Hepatocyte (in vitro differentiated cells): ENCODE measurements at regions not wholly inside any gene's neighbourhood (a gene's known extent, or its start where the extent isn't known, plus 50 kb on each side); places are given as distances from the start of the nearest gene placed in this dataset.

Experiments used
- DNase-seq: peaks from one replicate; pipeline ENCODE4 v3.0.0-alpha.2; 2016; ENCODE audit warnings: low spot score
- H2AFZ ChIP-seq: fragments of 200-600 bp; sonication (generic); 2 replicates; pipeline ENCODE4 v1.6.0; 2016; ENCODE audit warnings: antibody characterized with exemption, mild to moderate bottlenecking
- H3K27ac ChIP-seq: fragments of 200-600 bp; sonication (generic); 2 replicates; pipeline ENCODE4 v1.5.1; 2016; ENCODE audit warnings: mild to moderate bottlenecking
- H3K27me3 ChIP-seq: fragments of 200-600 bp; sonication (generic); 2 replicates; pipeline ENCODE4 v1.6.1; 2016
- H3K36me3 ChIP-seq: fragments of 200-600 bp; sonication (generic); replicated peaks from 2 replicates; pipeline ENCODE4 v1.5.1; 2016; ENCODE audit warnings: low read depth; ENCODE audit not compliant: insufficient read depth
- H3K4me1 ChIP-seq: fragments of 200-600 bp; sonication (generic); 2 replicates; pipeline ENCODE4 v1.5.1; 2016; ENCODE audit warnings: mild to moderate bottlenecking, moderate library complexity; ENCODE audit not compliant: insufficient read depth
- H3K4me2 ChIP-seq: fragments of 200-600 bp; sonication (generic); 2 replicates; pipeline ENCODE4 v1.6.0; 2016
- H3K4me3 ChIP-seq: fragments of 200-600 bp; sonication (generic); 2 replicates; pipeline ENCODE4 v1.5.1; 2016; ENCODE audit warnings: mild to moderate bottlenecking
- H3K79me2 ChIP-seq: fragments of 200-600 bp; sonication (generic); 2 replicates; pipeline ENCODE4 v1.6.0; 2017; ENCODE audit warnings: mild to moderate bottlenecking
- H3K9me2 ChIP-seq: fragments of 200-600 bp; sonication (generic); replicated peaks from 2 replicates; pipeline ENCODE4 v1.6.0; 2017; ENCODE audit warnings: mild to moderate bottlenecking; ENCODE audit not compliant: insufficient read depth
- H3K9me3 ChIP-seq: fragments of 200-600 bp; sonication (generic); 2 replicates; pipeline ENCODE4 v1.5.1; 2016; ENCODE audit warnings: low read depth, mild to moderate bottlenecking
- H4K20me1 ChIP-seq: fragments of 200-600 bp; sonication (generic); 2 replicates; pipeline ENCODE4 v1.6.0; 2016; ENCODE audit warnings: mild to moderate bottlenecking; ENCODE audit not compliant: insufficient read depth, poor library complexity, severe bottlenecking
- CTCF ChIP-seq: fragments of 200-600 bp; sonication (generic); IDR thresholded peaks from 2 replicates; pipeline ENCODE4 v1.5.1; 2016; ENCODE audit warnings: antibody characterized with exemption, mild to moderate bottlenecking; ENCODE audit not compliant: poor library complexity
- EZH2 ChIP-seq: fragments of 200-600 bp; sonication (generic); IDR thresholded peaks from 2 replicates; pipeline ENCODE4 v1.6.1; 2016; ENCODE audit warnings: antibody characterized with exemption, mild to moderate bottlenecking, borderline replicate concordance
- EZH2phosphoT487 ChIP-seq: fragments of 200-600 bp; sonication (generic); IDR thresholded peaks from one replicate; pipeline ENCODE4 v1.6.1; 2018; ENCODE audit warnings: antibody characterized with exemption, mild to moderate bottlenecking, low read depth, moderate library complexity; ENCODE audit not compliant: unreplicated experiment, severe bottlenecking
- WGBS: methylation state at CpG from one replicate; pipeline ENCODE4 v1.1.6; 2016; ENCODE audit warnings: low lambda C conversion rate; ENCODE audit errors: missing lambda C conversion rate; 5-methylcytosine and 5-hydroxymethylcytosine counted together

GRCh38 chr1:38353956-38354355, 307.4 kb upstream of the POU3F1 start:
- no peaks in the 10 kb centered on the region for H3K9me2 ChIP-seq
- H3K27ac ChIP-seq = no peak overlapping the region
- H3K9me3 ChIP-seq = no peaks in the 10 kb centered on the region
- no peaks in the 10 kb centered on the region for H3K4me1 ChIP-seq
- TF ChIP-seq EZH2 (no peak), CTCF (no peak), EZH2phosphoT487 (no peak)
- H3K79me2 ChIP-seq = no peaks in the 10 kb centered on the region
- H3K36me3 ChIP-seq = no peaks in the 10 kb centered on the region
- H3K4me3 ChIP-seq = no peak overlapping the region
- no peak overlapping the region for H3K4me2 ChIP-seq
- no peaks in the 10 kb centered on the region for H4K20me1 ChIP-seq
- H3K27me3 ChIP-seq = no peaks in the 10 kb centered on the region
- H2AFZ ChIP-seq = no peak overlapping the region
- WGBS = 84% methylated on average over 6 of the region's 6 CpGs
- no peak for DNase-seq

GRCh38 chr1:38352869-38353268, 306.3 kb upstream of the POU3F1 start:
- Histone ChIP-seq H3K9me3 (no peaks in the 10 kb centered on the region), H3K36me3 (no peaks in the 10 kb centered on the region), H3K4me2 (no peak overlapping the region), H3K27me3 (no peaks in the 10 kb centered on the region), H3K9me2 (no peaks in the 10 kb centered on the region), H3K79me2 (no peaks in the 10 kb centered on the region), H3K27ac (no peak overlapping the region), H3K4me1 (no peaks in the 10 kb centered on the region), H4K20me1 (no peaks in the 10 kb centered on the region), H3K4me3 (no peak overlapping the region), H2AFZ (no peak overlapping the region)
- no peak for DNase-seq
- no peak for TF ChIP-seq CTCF
- no peak for TF ChIP-seq EZH2
- no peak for TF ChIP-seq EZH2phosphoT487
- 62% methylated on average over 6 of the region's 6 CpGs for WGBS

- H3K4me3 ChIP-seq = no peak overlapping the region
- H3K9me2 ChIP-seq = no peaks in the 10 kb centered on the region
- no peaks in the 10 kb centered on the region for H3K27me3 ChIP-seq
- H3K4me2 ChIP-seq = no peak overlapping the region
- WGBS = 80% methylated on average over 3 of the region's 3 CpGs
- H3K4me1 ChIP-seq = no peaks in the 10 kb centered on the region
- no peak for TF ChIP-seq CTCF
- TF ChIP-seq EZH2 = no peak
- no peak for TF ChIP-seq EZH2phosphoT487
- H2AFZ ChIP-seq = no peak overlapping the region
- no peak overlapping the region for H3K27ac ChIP-seq
- no peak for DNase-seq
- no peaks in the 10 kb centered on the region for H3K79me2 ChIP-seq
- no peaks in the 10 kb centered on the region for H3K9me3 ChIP-seq
- no peaks in the 10 kb centered on the region for H4K20me1 ChIP-seq
- H3K36me3 ChIP-seq = no peaks in the 10 kb centered on the region
Measured at GRCh38 chr1:38347446-38348175, 301.0 kb upstream of the POU3F1 start.
